Epithelial cell of esophagus (primary cell): ENCODE measurements at regions not wholly inside any gene's neighbourhood (a gene's known extent, or its start where the extent isn't known, plus 50 kb on each side); places are given as distances from the start of the nearest gene placed in this dataset.
"Not testable (repeated sequence)": the region's sequence is repeated elsewhere in the genome, so short reads cannot be mapped to it uniquely, and the experiment has no call there.

Source experiments
- DNase-seq: peaks from one replicate; pipeline ENCODE4 v3.0.0; 2010; ENCODE audit warnings: low read depth
- H3K4me3 ChIP-seq: 2 replicates; pipeline ENCODE4 v1.5.1; 2011; ENCODE audit warnings: mild to moderate bottlenecking, low read length, control low read depth
- TF ChIP-seq, protein P1 (sequence below): IDR thresholded peaks from 2 replicates; pipeline ENCODE4 v1.5.1; 2011; ENCODE audit warnings: low read depth, mild to moderate bottlenecking, low read length, control low read depth, inconsistent platforms; ENCODE audit not compliant: insufficient read depth; ENCODE audit errors: missing control alignments

DNA sequence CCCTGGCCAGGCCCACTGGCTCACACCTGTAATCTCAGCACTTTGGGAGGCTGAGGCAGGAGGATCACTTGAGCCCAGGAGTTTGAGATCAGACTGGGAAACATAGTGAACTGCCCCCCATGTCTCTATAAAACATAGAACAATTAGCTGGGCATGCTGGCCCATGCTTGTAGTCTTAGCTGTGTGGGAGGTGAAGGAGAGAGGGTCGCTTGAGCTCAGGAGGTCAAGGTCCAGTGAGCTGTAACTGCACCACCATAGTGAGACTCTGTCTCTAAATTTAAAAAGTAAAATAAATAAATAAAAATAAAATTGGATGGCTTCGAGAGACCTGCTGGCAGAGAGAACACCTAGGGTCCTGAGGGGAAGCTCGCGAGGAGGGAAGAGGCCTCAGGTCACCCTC lies 69.9 kb upstream of the PARD3 start:
- no peak overlapping the region for H3K4me3 ChIP-seq
- TF ChIP-seq, protein P1, sequence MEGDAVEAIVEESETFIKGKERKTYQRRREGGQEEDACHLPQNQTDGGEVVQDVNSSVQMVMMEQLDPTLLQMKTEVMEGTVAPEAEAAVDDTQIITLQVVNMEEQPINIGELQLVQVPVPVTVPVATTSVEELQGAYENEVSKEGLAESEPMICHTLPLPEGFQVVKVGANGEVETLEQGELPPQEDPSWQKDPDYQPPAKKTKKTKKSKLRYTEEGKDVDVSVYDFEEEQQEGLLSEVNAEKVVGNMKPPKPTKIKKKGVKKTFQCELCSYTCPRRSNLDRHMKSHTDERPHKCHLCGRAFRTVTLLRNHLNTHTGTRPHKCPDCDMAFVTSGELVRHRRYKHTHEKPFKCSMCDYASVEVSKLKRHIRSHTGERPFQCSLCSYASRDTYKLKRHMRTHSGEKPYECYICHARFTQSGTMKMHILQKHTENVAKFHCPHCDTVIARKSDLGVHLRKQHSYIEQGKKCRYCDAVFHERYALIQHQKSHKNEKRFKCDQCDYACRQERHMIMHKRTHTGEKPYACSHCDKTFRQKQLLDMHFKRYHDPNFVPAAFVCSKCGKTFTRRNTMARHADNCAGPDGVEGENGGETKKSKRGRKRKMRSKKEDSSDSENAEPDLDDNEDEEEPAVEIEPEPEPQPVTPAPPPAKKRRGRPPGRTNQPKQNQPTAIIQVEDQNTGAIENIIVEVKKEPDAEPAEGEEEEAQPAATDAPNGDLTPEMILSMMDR = no peak
- no peak for DNase-seq

DNA sequence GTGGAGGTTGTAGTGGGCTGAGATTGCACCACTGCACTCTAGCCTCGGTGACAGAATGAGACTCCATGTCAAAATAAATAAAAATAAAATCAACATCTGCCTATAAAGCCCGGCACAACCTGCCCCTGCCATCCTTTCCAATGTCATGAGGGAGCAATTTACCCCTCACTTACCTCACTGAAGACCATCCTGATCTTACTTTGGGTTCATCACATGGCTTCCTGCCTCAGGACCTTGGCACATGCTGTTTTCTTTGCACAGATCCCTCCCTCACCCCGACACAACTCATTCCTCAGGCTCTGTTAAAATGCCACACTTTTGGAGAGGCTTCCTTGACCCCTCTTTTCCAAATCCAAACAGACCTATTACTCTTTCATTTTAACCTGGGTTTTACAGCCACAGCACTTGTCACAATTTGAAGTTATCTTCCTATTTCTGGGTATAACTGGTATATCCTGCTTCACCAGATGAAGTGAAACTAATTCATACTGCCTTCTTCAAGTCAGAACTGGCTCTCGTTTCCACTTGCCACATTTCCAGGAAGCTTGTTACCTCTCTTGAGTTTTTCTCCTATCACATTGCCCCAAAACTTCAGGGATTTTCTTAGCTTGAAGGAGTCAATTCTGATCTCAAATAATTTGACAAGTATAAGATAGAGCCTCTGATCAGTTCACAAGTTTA lies 69.3 kb upstream of the PARD3 start:
- peak; percentile 87 for DNase-seq

GRCh38 chr10:34880817-34881216 lies 65.7 kb upstream of the PARD3 start:
- TF ChIP-seq, protein P1 = no peak
- no peak for DNase-seq

More for the DNA sequence above, 69.3 kb upstream of the PARD3 start:
- TF ChIP-seq, protein P1 = no peak
- H3K4me3 ChIP-seq = no peak overlapping the region

GRCh38 chr10:34878651-34879050 lies 63.6 kb upstream of the PARD3 start:
- H3K4me3 ChIP-seq, DNase-seq: not testable (repeated sequence)

More at GRCh38 chr10:34880817-34881216, 65.7 kb upstream of the PARD3 start:
- H3K4me3 ChIP-seq = no peak overlapping the region

GRCh38 chr10:34875061-34875460 lies 60.0 kb upstream of the PARD3 start:
- no peak for DNase-seq
- no peak overlapping the region for H3K4me3 ChIP-seq
- TF ChIP-seq, protein P1 = no peak

DNA sequence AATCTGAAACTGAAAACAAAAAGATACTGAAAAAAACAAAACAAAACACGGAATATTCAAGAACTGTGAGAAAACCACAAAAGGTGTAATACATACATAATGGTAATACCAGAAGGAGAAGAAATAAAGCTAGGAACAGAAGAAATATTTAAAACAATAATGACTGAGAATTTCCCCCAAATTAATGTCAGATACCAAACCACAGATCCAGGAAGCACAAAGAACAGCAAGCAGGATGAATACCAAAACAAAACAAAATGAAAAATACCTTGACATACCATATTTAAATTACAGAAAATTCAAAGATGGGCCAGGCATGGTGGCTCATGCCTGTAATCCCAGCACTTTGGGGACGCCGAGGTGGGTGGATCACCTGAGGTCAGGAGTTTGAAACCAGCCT lies 57.7 kb upstream of the PARD3 start:
- TF ChIP-seq, protein P1 = no peak
- H3K4me3 ChIP-seq = no peak overlapping the region
- DNase-seq = no peak

GRCh38 chr10:34869135-34869836 lies 54.2 kb upstream of the PARD3 start:
- no peak for DNase-seq
- H3K4me3 ChIP-seq = no peak overlapping the region
- TF ChIP-seq, protein P1 = no peak
